ENCODE measurements at regions not wholly inside any gene's neighbourhood (a gene's known extent, or its start where the extent isn't known, plus 50 kb on each side); places are given as distances from the start of the nearest gene placed in this dataset.

GRCh38 chr15:29612701-29613100, 209.6 kb downstream of the TJP1 start:
- no peak for TF ChIP-seq CTCF (IDR thresholded peaks at IDR 0.05)
- TF ChIP-seq REST (IDR thresholded peaks at IDR 0.05) = no peak
- TF ChIP-seq POLR2A (IDR thresholded peaks at IDR 0.05; ENCODE audit: low read length) = no peak
- TF ChIP-seq USF2 (IDR thresholded peaks at IDR 0.05) = no peak
- no peak for TF ChIP-seq CEBPB (IDR thresholded peaks at IDR 0.05)
- TF ChIP-seq ZFP36 (IDR thresholded peaks at IDR 0.05; ENCODE audit: borderline replicate concordance, partially characterized antibody) = no peak
- TF ChIP-seq HDAC2 (IDR thresholded peaks at IDR 0.05) = no peak
- no peak for TF ChIP-seq SMC3 (IDR thresholded peaks at IDR 0.05)
- TF ChIP-seq RFX5 (IDR thresholded peaks at IDR 0.05) = no peak
- no peak for TF ChIP-seq EP300 (IDR thresholded peaks at IDR 0.05)
- no peak for TF ChIP-seq MAFK (IDR thresholded peaks at IDR 0.05; ENCODE audit: partially characterized antibody)
